Tongue (tissue), 1 donor: ENCODE measurements at regions not wholly inside any gene's neighbourhood (a gene's known extent, or its start where the extent isn't known, plus 50 kb on each side); places are given as distances from the start of the nearest gene placed in this dataset.

Experiments
- DNase-seq: peaks from one replicate; pipeline ENCODE4 v3.0.0-alpha.2; 2015

- no peak for DNase-seq
Measured at GRCh38 chr10:131710142-131710861, 190.5 kb upstream of the PPP2R2D start.

- DNase-seq, result no peak
Measured at GRCh38 chr10:131722121-131722520, 178.7 kb upstream of the PPP2R2D start.

GRCh38 chr10:131722525-131723264 is 178.1 kb upstream of the PPP2R2D start:
- DNase-seq, result no peak

GRCh38 chr10:131723297-131724168 is 177.3 kb upstream of the PPP2R2D start:
- no peak for DNase-seq

GRCh38 chr10:131724169-131724545 is 176.7 kb upstream of the PPP2R2D start:
- DNase-seq, result no peak

- no peak for DNase-seq
Measured at GRCh38 chr10:131724891-131725580, 175.8 kb upstream of the PPP2R2D start.

- DNase-seq, result no peak
Measured at GRCh38 chr10:131725581-131726069, 175.2 kb upstream of the PPP2R2D start.

GRCh38 chr10:131726076-131726880 is 174.5 kb upstream of the PPP2R2D start:
- peak; percentile 90 for DNase-seq

- DNase-seq, result no peak
Measured at GRCh38 chr10:131726967-131727366, 173.8 kb upstream of the PPP2R2D start.

GRCh38 chr10:131727560-131727959 is 173.2 kb upstream of the PPP2R2D start:
- DNase-seq, result no peak

GRCh38 chr10:131728286-131729228 is 172.3 kb upstream of the PPP2R2D start:
- DNase-seq, result no peak

- DNase-seq, result no peak
Measured at GRCh38 chr10:131729361-131729760, 171.4 kb upstream of the PPP2R2D start.

- DNase-seq, result no peak
Measured at GRCh38 chr10:131729938-131730660, 170.7 kb upstream of the PPP2R2D start.

- no peak for DNase-seq
Measured at GRCh38 chr10:131730771-131731497, 169.9 kb upstream of the PPP2R2D start.

- no peak for DNase-seq
Measured at GRCh38 chr10:131731780-131732630, 168.8 kb upstream of the PPP2R2D start.

GRCh38 chr10:131732631-131733127 is 168.1 kb upstream of the PPP2R2D start:
- no peak for DNase-seq

GRCh38 chr10:131733596-131733995 is 167.2 kb upstream of the PPP2R2D start:
- no peak for DNase-seq
